Lung (tissue), 11 donors: ENCODE measurements at regions not wholly inside any gene's neighbourhood (a gene's known extent, or its start where the extent isn't known, plus 50 kb on each side); places are given as distances from the start of the nearest gene placed in this dataset.

ENCODE experiments used
- ATAC-seq: fragments of 200-7000 bp; cut with Tn5 transposase; one replicate; pipeline ENCODE4 v1.9.1; 2020; ENCODE audit warnings: moderate number of reproducible peaks; ENCODE audit not compliant: insufficient read depth, low FRiP score
- DNase-seq, 3 donors: peaks; one replicate each; pipeline ENCODE4 v3.0.0-alpha.2; 2013 to 2017
- H3K27ac ChIP-seq, 2 donors: one replicate each; pipeline ENCODE4 v1.5.1; 2013; ENCODE audit warnings: mild to moderate bottlenecking in 2 of 2, moderate library complexity in 2 of 2, control low read depth in 1 of 2, inconsistent platforms in 1 of 2, low read depth in 1 of 2, low read length in 1 of 2
- H3K27me3 ChIP-seq, 3 donors: one replicate each; pipeline ENCODE4 v1.5.1; 2013; ENCODE audit warnings: low read length in 2 of 3; ENCODE audit not compliant: control insufficient read depth in 3 of 3, insufficient read depth in 3 of 3
- H3K36me3 ChIP-seq, 4 donors: one replicate each; pipeline ENCODE4 v1.5.1; 2013; ENCODE audit warnings: low read length in 4 of 4, mild to moderate bottlenecking in 1 of 4, moderate library complexity in 1 of 4; ENCODE audit not compliant: control insufficient read depth in 4 of 4, insufficient read depth in 4 of 4
- H3K4me1 ChIP-seq, 5 donors: one replicate each; pipeline ENCODE4 v1.5.1; 2013; ENCODE audit warnings: low read length in 5 of 5, mild to moderate bottlenecking in 2 of 5, moderate library complexity in 1 of 5; ENCODE audit not compliant: control insufficient read depth in 5 of 5, insufficient read depth in 5 of 5
- H3K4me3 ChIP-seq: one replicate; pipeline ENCODE4 v1.5.1; 2013; ENCODE audit warnings: mild to moderate bottlenecking, control low read depth, moderate library complexity
- H3K9ac ChIP-seq, 2 donors: one replicate each; pipeline ENCODE4 v1.5.1; 2013; ENCODE audit warnings: low read length in 2 of 2, control low read depth in 1 of 2; ENCODE audit not compliant: insufficient read depth in 1 of 2
- H3K9me3 ChIP-seq, 4 donors: one replicate each; pipeline ENCODE4 v1.5.1; 2013; ENCODE audit warnings: low read length in 3 of 4, mild to moderate bottlenecking in 1 of 4, moderate library complexity in 1 of 4; ENCODE audit not compliant: control insufficient read depth in 4 of 4, insufficient read depth in 3 of 4
- WGBS, 2 donors: extraction: QIAGEN DNeasy Blood & Tissue Kit; methylation state at CpG; one replicate each; pipeline ENCODE4 v1.1.7; 2013; 5-methylcytosine and 5-hydroxymethylcytosine counted together
- TF ChIP-seq, protein P1 (sequence below): IDR thresholded peaks from 2 replicates; pipeline ENCODE4 v1.5.1; 2012; ENCODE audit warnings: mild to moderate bottlenecking; ENCODE audit errors: control extremely low read depth, extremely low read depth
- donor health status: control.
- donor health status: control.
- donor health status: Bipolar disorder and iron deficiency.
- donor health status: healthy.
- donor health status: DM: yes; HTN: yes; CAD: no.

DNA sequence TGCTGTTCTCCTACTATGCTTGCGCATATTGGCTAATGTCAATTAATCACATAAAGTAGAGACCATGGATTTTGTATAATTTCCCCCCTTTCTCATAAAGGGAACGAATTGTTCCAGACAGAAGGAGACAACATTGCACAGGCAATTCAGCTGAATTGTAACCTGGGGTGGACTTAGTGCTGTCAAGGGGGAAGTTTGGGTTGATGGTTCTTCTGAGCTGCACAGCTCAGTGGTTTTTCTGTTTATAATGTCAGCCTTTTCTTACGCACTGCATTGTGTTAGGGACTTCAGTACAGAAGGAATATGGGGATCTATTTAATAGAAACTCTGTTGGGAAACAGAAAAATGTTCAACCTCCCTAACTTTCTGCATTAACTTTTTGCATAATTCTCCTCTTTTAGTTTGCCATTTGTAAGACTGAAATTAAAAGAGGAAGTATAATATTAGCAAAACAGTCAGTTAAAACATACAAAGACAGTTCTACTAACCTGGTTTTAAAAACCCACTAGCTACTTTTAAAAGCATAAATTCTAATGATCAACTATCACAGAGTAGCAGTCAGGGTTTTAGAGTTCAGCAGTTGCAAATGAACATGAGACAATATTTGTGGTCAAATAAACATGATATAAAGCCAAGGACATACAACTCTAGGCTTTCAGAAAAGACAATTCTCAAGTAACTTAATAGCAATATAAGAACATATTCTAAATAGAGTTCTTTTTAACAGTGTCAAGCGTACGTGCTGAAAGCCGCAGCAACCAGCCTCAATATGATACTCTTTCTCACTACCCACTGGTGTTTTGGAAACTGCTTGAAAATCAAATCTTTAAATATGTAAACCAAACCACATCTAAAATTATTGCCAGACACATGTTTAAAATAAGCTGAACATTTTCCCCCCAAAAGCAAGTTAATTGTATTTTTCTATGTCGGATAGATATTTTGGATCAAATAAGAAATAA lies 393.0 kb downstream of the FSCB start:
- Histone ChIP-seq H3K9ac (no peak overlapping the region), H3K36me3 (no peaks in the 10 kb centered on the region), H3K27me3 (no peaks in the 10 kb centered on the region), H3K27ac (no peak overlapping the region), H3K4me1 (no peaks in the 10 kb centered on the region), H3K9me3 (peaks cover 0 to 12% (median 3%) of the 10 kb centered on the region in 4 donors), H3K4me3 (no peak overlapping the region)
- WGBS, 2 donors = 78 to 81% methylated on average over 7 of the region's 7 CpGs
- ATAC-seq = no peak
- TF ChIP-seq, protein P1, sequence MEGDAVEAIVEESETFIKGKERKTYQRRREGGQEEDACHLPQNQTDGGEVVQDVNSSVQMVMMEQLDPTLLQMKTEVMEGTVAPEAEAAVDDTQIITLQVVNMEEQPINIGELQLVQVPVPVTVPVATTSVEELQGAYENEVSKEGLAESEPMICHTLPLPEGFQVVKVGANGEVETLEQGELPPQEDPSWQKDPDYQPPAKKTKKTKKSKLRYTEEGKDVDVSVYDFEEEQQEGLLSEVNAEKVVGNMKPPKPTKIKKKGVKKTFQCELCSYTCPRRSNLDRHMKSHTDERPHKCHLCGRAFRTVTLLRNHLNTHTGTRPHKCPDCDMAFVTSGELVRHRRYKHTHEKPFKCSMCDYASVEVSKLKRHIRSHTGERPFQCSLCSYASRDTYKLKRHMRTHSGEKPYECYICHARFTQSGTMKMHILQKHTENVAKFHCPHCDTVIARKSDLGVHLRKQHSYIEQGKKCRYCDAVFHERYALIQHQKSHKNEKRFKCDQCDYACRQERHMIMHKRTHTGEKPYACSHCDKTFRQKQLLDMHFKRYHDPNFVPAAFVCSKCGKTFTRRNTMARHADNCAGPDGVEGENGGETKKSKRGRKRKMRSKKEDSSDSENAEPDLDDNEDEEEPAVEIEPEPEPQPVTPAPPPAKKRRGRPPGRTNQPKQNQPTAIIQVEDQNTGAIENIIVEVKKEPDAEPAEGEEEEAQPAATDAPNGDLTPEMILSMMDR = no peak
- no peak for DNase-seq

DNA sequence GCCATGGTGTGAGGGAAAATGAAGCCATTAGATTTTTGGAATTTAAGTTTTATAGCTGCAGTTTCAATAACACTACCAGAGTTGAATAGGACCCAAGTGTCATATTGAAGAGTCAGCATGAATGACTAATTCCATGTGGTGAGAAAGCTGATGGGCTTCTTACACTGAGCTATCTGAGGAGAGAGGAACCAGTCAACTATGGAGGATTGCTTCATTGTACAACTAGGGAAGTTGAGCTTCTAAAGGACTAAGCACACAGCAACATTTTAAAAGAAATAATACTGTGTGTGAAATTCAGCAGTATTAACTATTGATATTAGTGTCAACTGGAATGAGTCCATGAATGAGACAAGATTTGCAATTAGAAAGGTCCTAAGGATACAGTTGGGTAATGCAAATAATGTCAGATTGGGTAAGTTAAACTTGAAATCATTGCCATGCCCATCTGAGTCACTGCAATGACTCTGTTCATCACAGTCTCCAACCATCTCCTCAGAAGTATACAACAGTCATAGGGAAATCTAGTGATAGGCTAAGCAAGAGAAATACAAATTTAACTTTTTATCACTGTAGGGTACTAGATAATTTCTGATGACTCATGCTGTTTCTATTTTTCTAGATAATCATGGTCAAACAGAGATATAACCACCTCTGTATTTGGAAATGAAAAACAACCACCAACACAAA lies 394.2 kb downstream of the FSCB start:
- no peaks in the 10 kb centered on the region for H3K27me3 ChIP-seq
- no peak overlapping the region for H3K4me3 ChIP-seq
- H3K36me3 ChIP-seq = no peaks in the 10 kb centered on the region
- no peak overlapping the region for H3K27ac ChIP-seq
- TF ChIP-seq, protein P1 = no peak
- H3K9me3 ChIP-seq = peaks cover 0 to 12% (median 3%) of the 10 kb centered on the region in 4 donors
- ATAC-seq (peak; percentile 55), DNase-seq (no peak)
- H3K9ac ChIP-seq = no peak overlapping the region
- H3K4me1 ChIP-seq = no peaks in the 10 kb centered on the region

DNA sequence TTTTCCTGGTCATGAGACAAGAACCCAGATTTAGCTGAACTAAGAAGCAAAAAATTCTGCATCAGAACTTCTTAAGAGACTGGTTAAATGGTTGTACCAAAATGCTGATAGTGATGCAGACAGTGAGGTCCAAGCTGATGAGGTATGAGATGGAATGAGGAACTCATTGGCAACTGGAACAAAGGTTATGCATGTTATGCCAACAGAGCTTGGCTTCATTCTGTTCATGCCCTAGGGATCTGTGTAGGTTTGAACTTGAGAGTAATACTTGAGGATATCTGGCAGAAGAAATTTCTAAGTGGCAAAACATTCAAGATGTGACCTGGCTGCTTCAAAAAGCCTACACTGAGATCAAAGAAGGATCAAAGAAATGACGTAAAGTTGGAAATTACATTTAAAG lies 398.0 kb downstream of the FSCB start:
- H3K4me3 ChIP-seq = no peak overlapping the region
- H3K27me3 ChIP-seq = no peaks in the 10 kb centered on the region
- H3K36me3 ChIP-seq = no peaks in the 10 kb centered on the region
- H3K9ac ChIP-seq = no peak overlapping the region
- TF ChIP-seq, protein P1 = no peak
- H3K9me3 ChIP-seq = peaks cover 0 to 12% (median 3%) of the 10 kb centered on the region in 4 donors
- no peaks in the 10 kb centered on the region for H3K4me1 ChIP-seq
- no peak for ATAC-seq
- H3K27ac ChIP-seq = no peak overlapping the region
- no peak for DNase-seq
- 90 to 94% methylated on average over 1 of the region's 1 CpG for WGBS, 2 donors
